ENCODE measurements at regions not wholly inside any gene's neighbourhood (a gene's known extent, or its start where the extent isn't known, plus 50 kb on each side); places are given as distances from the start of the nearest gene placed in this dataset.

- no peak for DNase-seq
These were observed 183.4 kb upstream of the SNX7 start for GRCh38 chr1:98478121-98478520.

DNA sequence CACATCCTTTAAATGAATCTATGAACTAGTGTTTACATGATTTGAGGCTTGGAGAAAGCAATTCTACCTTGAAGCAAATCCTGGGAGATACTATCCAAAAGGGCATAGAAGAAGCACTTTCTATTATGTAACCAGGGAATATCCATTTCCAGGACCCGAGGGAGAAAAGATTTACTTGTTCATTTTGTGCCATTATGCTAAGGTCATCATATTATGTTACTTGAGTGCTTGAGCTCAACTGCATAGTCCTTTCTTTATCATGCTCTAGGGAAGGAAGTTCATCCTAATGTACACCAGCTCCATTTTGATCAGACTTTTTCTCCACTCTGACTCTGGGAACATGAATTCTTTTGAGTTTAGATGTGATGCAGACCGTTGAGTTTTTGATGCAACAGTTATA, 188.6 kb upstream of the SNX7 start:
- no peak for DNase-seq

- no peak for DNase-seq
These were observed 189.9 kb upstream of the SNX7 start for GRCh38 chr1:98471633-98472032.

DNA sequence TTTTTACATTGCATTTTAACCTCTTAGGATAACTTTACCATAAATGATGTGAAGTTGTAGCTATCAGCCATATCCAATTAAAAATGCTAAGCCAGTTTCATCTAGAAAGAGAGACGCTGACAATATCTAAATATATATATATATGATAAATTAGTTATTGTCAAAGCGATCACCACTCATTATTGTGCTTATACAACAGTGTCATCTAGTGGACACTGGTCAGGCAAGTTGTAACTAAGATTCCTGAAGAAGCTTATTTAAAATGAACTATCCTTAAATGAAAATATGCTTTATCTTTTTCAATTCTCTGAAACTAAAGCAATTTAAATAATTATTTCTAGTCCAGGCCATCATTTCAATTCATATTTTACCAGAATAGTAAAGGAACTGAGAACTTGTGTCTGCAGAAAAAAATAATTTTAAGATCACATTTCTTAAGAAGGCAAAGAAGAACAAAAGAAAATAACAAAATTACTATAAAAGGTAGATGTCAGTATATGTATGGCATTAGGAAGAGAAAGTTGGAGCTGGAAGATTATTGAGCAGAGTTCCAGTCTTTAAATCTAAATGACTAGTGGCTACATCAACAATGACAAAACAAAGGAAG, 193.3 kb upstream of the SNX7 start:
- no peak for DNase-seq

GRCh38 chr1:98467586-98467985, 193.9 kb upstream of the SNX7 start:
- DNase-seq, result no peak

DNA sequence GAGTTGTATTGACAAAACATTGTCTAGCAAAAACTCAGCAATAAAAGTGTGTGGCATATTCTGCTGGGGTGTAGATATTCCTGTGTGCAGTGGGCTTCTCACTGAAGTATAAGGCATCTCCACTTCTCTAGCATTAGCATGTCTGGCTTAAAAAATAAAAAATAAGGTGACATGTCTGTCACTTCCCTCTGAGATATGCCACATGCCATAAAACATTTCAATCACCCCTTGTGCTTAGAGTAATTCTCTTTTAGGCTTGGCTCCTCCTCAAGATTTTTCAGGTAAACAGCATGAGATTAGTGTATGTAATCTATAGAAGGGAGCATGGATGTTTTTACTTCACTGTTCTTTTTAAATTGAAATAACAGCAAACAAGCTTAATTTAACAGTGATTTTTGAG, 194.4 kb upstream of the SNX7 start:
- DNase-seq, result no peak

- DNase-seq, result no peak
These were observed 199.6 kb upstream of the SNX7 start for GRCh38 chr1:98461873-98462385.

GRCh38 chr1:98460136-98460535, 201.4 kb upstream of the SNX7 start:
- no peak for DNase-seq

DNA sequence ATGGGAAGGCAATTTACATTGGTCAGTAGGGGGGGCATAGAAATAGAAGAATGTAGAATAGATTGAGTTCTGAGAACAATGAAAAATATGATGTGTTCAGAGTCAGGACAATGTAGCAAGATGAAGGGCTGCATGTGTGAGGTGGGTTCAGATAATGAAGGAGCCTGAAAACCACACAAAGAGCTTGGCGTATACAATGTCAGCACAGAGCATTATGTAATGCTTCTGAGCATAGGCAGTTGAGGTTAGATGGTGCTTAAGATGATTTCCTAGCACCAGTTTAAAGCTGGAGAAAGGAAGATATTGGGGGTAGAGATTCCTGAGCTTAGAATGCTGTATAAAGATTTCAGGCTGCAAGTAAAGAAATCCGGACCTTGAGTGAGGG, 202.0 kb upstream of the SNX7 start:
- DNase-seq, result no peak

GRCh38 chr1:98458511-98459485, 202.7 kb upstream of the SNX7 start:
- no peak for DNase-seq

DNA sequence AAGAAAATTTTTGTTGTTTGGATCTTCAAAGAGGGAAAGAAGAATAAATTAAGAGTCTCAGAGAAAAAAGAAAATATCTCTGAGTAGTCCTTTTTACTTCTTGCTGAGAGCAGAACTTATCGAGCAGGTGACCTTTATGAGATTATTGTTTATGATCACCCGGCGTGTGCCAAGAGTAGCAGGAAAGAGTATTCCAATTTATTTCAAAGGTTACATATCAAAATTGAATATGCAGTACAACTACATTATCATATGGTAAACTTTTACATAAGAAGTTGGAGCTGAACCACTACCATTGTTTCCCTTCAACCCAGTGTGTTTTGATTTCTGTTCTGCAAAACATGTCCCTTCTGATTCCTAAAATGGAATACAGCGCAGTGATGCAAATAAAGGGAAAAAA, 204.3 kb upstream of the SNX7 start:
- no peak for DNase-seq

GRCh38 chr1:98454666-98455065, 206.9 kb upstream of the SNX7 start:
- no peak for DNase-seq

GRCh38 chr1:98453066-98453465, 208.5 kb upstream of the SNX7 start:
- DNase-seq, result no peak

DNA sequence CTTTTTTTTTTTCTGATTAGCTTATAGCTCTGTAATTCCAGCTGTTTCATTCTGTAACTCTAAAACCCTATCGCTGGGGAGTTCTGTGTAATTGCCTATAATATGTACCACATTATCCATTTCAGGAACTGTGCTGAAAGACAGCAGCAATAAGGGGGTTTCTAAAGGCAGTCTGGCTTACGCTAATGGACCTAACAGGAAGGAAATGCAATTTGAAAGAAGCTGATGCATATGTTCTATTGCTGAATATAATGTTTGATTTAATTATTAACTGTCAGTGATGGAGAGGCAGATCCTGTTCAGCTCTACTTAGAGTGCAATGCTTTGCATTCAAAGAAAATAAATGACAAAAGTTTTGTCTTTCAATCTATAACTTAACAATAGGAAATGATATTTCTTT, 209.4 kb upstream of the SNX7 start:
- no peak for DNase-seq

DNA sequence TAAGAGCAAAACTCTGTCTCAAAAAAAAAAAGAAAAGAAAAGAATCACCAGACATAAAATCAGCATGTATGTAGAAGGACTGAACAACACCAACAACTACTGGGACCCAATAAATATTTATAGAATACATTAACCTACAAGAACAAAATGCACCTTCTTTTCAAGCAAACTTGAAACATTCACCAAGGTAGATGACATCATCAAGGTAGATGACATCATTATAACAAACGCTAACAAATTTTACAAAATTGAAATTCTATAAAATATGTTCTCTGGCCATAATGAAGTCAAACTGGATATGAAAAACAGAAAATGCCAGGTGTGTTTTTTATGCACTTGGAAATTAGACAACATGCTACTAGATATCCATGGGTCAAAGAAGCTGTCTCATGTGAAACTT, 220.2 kb upstream of the SNX7 start:
- no peak for DNase-seq

GRCh38 chr1:98439471-98439870, 222.1 kb upstream of the SNX7 start:
- no peak for DNase-seq

GRCh38 chr1:98437540-98437939, 224.0 kb upstream of the SNX7 start:
- no peak for DNase-seq

DNA sequence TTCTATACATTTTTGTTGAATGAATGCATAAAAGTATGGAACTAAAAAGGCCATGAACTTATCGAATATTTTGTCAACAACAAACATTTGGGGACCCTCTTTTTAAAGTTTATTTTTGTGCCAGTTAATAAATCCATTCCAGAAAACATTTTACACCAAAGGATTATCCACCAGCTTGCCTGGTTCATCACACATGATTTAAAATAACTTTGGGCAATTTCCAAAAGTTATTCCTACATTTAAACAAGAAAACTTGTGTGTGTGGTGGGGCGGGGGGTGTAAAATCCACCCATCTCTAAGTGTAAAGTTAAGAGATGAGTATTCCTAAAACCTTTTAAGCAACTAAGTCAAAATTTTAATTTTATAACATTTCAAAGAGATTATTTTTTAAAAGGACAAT, 224.5 kb upstream of the SNX7 start:
- DNase-seq, result no peak

DNA sequence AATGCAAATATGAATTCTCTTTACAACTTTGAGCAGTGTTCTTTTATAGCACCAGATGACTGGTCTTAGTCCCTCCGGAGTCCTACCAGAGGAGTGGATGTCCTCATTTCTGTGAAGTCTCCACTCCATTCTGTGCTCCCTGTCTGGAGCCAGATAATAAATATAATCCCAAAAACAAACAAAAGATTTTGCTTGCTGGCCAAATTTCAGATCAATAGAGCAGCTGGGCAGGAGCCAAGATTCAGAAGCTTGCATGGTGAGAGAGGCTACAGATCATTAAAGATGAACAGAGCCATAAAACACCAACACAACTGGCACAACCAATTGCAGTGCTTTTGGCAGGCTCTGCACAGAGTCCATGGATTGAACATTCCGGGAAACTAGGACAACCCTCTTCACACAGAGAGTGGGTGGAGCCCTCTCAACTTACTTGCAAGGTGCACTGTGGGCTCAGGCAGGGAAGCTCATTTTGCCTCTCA, 231.5 kb upstream of the SNX7 start:
- DNase-seq, result peak; percentile 69

GRCh38 chr1:98428864-98429263, 232.7 kb upstream of the SNX7 start:
- DNase-seq, result no peak

DNA sequence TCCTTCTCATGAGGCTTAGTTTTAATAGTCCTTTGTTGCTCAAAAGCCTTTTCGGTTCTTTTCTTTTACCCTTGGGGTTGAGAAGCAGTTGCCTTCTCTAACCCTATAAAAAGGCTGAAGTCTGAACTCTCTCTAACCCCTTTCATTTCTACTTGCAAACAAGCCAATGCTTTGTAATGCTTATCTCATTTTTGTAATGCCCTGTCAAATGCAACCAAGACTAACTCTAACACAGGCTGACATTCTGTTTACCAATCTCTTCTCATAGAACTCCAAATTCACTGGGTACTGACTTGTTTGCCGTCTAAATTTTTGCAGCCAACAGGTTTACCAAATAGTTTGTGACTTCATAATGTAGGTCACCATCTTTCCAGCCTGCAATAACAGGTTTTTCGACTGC, 233.9 kb upstream of the SNX7 start:
- DNase-seq, result no peak

- DNase-seq, result no peak
These were observed 235.4 kb upstream of the SNX7 start for GRCh38 chr1:98426092-98426491.

DNA sequence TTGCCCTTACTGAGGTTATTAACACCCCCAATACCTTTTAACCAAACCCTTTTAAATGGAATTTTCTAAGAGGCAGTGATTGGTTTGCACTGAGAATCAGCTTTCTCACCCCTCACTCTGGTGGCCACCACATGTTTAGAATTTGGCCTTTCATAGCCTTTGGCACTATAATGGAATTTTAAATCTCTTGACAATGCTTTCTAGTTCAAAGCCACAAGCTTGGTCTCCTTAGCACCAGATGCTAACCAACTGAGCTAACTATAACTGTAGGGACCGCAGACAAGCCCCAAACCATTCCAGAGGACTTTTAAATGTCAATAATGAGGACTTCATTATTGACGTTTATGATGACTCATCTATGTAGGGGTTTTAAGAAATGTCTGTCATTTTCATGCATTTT, 238.7 kb upstream of the SNX7 start:
- no peak for DNase-seq

DNA sequence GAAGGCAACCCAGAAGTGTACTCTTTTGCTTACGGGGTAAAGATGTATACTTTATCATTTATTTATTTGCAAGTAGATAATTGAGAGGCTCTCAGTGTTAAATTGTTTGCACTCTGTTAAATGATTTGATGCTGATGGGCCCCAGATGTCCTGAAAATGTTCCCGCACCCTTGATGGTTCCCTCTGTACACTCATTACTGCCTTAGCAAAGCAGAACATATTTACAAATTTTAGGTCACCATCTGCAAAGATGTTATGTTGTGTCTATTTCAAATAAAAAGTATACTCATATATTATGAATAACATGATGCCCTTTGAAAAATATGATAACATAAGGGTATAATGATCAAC, 240.5 kb upstream of the SNX7 start:
- no peak for DNase-seq

All from NCI-H1048 (cell line).